ENCODE measurements at regions not wholly inside any gene's neighbourhood (a gene's known extent, or its start where the extent isn't known, plus 50 kb on each side); places are given as distances from the start of the nearest gene placed in this dataset.

GRCh38 chr14:76682367-76682766 is 78.9 kb upstream of the VASH1 start:
- TF ChIP-seq EZH2phosphoT487 (IDR thresholded peaks at IDR 0.05; ENCODE audit: insufficient read depth, low read depth) (no peak), EZH2 (IDR thresholded peaks at IDR 0.05; ENCODE audit: insufficient read depth, poor library complexity, severe bottlenecking) (no peak)

Measured in GM23248 (cell line).